GM21723 (cell line): ENCODE measurements at regions not wholly inside any gene's neighbourhood (a gene's known extent, or its start where the extent isn't known, plus 50 kb on each side); places are given as distances from the start of the nearest gene placed in this dataset.
"Not testable (repeated sequence)": the region's sequence is repeated elsewhere in the genome, so short reads cannot be mapped to it uniquely, and the experiment has no call there.

Source experiments
- ATAC-seq: cut with Tn5 transposase; IDR thresholded peaks from one replicate; pipeline ENCODE4 v1.9.1; 2021; ENCODE audit warnings: mild to moderate bottlenecking, moderate library complexity; ENCODE audit not compliant: unreplicated experiment

DNA sequence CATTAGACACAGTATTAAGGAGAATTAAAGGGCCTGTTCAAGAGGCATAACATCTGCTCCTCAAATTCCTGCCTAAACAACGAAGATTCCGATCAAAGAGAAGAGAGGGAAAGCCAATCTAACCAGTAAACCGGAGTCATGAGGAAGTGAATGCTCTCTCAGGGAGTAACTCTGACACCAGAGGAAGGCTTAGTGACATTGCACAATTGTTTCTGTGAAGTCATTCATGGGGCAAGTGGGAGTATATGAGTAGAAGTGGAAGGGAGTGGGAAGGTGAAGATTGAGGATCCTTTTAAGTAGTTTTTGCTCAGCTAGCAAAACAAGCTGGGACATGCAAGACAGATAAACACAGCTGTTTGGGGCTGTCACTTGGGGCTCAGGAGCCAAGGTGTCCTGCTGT is 136.4 kb upstream of the FAM174A start:
- ATAC-seq: not testable (repeated sequence)

DNA sequence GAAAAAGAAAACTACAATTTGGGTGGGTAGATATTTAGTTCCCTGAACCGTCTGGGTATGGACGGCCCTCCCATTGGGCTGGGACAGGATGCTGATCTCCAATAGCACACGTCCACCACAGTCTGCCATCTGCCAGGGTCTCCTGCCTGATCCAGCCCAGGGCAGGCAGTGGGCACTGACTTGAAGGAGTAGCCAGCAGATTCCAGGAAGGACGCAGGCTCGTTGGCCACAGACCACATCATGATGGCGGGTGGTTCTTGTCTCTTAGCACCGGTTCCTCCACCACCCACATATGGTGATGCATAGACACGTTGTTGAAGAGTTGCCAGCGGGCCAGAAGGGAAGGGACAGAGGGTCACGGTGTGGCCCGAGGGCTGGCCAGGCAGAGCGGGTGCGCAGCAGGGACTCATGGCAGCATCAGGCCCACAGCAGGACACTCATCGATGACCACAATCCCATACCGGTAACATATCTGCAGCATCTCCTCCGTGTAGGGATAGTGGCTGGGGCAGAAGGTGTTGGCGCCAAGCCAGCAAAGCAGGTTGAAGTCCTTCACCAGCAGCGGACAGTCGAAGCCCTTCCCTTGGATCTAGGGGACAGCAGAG is 155.8 kb upstream of the FAM174A start:
- not testable (repeated sequence) for ATAC-seq

DNA sequence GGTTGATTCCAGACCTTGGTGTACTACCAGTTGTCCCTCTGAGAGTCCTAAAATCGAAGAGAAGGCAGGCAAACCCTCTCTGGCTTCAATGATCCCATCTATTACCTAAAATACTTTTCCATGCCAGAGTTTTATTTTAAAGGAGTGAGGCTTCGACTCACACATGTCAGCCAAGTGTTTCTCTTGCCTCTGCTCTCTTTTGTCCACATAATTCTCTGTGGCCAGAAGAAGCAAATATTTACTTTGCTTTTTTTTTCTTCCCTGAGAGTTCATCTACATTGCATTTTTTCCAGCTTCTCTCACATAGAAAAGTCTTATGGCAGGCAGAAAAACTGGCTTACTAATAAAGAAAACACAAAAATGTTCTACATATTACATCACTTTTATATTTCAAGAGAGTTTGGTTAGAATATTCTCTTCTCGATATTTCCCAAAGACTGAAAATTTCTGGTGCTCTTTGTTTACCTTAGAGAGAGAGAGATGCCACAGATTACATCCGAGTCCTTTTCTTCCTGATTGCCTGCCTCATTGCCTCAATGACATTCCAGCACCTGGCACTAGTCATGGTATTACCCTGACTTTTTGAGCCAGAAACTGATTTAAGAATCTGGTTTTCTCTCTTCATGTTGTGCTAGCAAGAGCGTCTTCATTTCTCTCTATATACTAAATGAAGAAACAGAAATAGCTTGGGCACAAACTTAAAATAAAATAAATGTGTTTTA is 170.3 kb upstream of the FAM174A start:
- ATAC-seq: not testable (repeated sequence)

DNA sequence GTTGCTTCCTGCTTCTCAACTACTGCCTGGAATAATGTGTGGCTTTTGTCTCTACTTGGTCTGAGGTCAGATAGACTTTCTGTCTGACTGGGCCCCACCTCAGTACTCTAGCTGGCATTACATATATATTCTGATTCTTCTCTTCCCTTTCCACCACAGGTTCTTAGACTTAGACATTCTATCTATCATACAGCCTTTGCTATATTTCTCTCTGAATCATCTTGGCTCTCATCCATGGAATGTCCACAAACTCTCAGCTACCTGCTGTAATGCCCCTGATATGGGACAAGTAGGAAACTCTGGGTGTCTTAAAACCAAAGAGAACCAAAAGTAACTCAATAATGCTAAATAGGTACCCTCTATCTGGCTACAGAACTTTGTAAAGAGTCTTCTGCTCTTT is 170.8 kb upstream of the FAM174A start:
- not testable (repeated sequence) for ATAC-seq

DNA sequence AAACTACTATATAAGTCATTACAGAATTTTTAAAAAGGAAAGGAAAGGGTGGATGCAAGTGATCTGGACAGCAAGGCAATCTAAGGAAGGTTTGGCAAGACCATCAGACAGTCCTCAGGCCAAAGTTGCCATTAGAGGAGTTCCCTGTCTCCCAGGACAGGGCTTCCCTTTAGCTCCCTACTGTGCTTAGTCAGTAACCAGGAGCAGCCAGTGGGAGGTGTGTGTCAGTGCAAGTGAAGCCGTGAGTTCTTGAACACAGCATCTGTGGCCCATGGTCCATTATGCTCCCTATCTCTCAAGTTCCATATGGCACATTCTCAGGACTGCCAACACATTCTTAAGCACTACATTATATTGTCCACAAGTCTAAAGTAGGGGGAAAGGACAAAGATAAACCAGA is 175.2 kb upstream of the FAM174A start:
- ATAC-seq: not testable (repeated sequence)

DNA sequence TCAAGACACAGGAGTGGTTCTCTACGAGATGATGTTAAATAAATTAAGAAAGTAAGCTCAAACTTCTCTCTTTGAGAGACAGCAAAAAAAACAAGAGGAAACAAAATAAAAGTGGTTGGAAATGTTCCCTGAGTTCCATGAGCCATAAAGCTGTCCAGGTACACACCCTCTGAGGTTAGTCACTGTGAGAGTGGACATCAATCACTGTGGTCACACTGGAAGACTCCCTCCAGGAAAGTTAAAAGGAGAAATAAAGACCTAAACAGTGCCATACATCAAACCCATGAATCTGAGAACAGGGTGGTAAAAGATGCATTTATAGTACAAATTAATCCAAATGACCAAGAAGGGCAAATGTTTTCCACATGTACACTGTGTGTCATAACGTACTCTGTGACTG is 188.9 kb upstream of the FAM174A start:
- not testable (repeated sequence) for ATAC-seq

DNA sequence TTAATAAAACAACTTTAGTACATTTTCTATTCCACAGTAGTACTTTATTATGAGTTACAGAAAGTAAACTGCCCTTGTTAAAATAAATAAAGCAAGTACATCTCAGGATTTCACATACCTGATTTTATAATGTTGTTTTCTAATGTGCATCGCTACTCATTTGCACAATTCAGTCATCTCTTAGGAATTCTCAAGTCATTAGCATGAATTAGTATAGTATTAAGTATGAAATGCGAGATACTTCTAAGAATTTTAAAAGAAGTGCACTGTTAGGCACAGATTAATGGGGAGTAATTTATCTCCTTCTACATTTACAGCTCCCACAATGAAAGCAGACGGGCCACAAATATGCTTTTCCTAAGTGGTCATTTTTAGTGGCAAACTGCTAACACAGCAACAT is 193.7 kb upstream of the FAM174A start:
- not testable (repeated sequence) for ATAC-seq

DNA sequence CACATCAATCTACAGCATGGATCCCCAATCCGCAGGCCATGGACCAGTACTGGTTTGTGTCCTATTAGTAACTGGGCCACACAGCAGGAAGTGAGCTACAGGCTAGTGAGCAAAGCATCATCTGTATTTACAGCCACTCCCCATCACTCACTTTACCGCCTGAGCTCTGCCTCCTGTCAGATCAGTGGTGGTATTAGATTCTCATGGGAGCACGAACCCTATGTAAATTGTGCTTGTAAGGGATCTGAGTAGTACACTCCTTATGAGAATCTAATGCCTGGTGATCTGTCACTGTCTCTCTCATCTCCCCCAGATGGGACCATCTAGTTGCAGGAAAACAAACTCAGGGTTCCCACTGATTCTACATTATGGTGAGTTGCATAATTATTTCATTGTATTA is 212.7 kb upstream of the FAM174A start:
- no peak for ATAC-seq

DNA sequence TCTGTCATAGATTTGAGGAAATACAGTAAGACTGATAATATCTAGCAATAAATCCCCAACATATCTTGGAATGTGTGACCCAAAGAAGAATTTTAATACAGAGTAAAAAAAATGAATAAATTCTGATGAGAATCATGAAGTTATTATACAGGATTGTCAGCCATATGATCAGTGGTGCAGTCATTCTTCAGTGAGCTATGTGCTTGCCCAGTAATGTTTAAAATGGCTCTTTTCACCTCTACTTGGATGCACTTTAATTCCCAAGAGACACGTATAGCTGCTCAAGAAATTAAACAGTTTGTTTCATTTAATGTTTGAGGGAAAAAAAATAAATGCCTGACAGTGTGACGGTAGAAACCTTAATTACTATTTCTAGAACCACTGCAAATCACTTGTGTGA is 215.3 kb upstream of the FAM174A start:
- ATAC-seq: no peak

DNA sequence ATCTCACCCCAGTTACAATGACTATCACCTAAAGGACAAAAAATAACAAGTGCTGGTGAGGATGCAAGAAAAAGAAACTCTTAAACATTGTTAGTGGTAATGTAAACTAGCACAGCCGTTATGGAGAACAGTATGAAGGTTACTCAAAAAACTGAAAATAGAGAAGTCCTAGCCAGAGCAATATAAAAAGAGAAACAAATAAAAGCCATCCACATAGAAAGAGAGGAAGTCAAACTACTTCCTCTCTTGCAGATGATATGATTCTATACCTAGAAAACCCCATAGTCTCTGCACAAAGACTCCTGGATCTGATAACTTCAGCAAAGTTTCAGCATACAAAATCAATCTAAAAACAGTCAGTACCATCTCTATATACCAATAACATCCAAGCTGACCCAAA is 221.5 kb upstream of the FAM174A start:
- no peak for ATAC-seq

DNA sequence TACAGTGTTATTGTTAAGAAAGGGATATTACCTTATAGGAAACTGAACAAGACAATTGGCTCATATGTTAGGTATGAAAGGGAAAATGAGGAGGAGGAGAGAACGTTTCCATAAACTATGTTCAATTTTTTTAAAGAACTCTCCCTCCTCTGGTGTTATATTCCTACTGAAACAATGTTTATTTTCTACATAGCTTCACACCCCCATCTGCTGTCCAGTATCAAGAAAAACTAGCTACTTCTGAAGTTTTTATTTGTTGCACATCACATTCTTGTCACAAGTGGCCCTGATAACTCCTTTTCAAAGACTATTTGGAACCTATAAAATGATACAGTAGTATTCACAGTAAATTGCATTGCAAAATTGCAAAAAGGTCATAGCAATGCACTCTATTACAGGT is 223.4 kb upstream of the FAM174A start:
- no peak for ATAC-seq

DNA sequence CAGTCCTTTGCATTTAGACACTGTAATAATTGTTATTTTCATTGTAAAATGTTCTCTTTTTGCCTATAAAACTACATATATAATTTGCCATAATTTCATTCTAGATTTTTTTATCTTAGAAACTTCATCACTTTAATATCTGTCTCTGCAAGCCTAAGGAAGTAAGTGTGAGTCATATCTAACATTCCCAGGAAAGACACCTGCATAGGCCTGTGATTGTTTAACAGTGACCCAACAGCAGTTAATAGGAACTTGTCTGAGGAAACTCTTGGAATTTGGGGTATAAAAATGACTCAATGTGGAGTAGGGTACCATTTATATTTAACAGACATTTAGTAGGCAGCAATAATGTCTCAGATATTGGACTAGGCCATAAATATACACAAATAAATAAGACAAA is 229.2 kb upstream of the FAM174A start:
- no peak for ATAC-seq

DNA sequence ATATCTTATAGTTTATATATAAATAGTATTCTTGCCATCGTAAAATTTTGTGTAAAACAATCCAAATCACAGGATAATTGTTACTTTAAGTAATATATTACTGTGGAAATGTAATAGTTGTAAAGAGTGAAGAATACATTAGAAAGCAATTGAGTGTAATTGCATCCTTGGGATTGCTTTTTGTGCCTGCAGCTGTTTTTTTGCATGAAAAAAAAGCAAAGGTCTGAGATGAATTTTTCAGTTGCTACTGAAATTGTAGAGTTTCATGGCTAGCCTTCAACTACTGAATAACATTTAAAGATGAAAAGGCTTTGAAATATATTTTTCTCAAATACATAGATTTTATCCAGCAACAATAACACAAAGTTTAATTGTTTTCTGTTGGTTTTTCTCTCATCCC is 232.0 kb upstream of the FAM174A start:
- ATAC-seq: no peak

DNA sequence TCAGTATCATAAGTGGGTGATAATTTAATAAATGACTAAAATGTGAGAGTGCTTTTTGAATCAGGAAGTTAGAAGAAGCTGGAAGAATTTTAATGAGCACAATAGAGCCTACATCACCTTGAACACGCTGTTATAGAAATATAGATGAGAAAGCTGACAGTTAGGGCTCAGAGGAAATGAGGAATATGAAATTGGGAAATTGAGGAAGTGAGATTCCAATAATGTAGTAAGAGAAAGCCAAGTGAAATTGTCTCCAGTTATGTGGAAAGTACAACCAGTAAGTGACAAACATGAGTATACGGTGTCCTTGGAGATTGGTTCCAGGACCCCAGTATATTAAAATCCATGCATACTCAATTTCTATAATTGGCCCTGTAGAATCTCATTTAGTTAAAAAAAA is 235.9 kb upstream of the FAM174A start:
- no peak for ATAC-seq

DNA sequence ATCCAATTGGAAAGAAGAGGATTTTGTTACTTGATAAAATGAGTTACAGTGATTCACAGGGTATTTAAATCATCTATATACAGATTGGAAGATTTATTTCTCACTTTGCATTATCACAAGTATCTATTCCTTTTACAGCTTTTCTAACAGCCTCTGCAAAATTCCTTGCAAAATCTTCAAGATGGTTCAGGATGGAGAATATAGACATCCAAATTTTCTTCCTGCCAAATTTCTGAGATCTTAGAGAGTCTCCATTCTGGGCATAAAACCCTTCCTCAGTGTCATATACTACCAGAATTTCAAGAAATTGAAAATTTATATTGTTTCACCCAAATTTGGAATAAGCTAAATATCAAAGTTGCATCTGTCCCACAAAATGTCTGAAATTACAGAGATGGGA is 259.1 kb upstream of the FAM174A start:
- ATAC-seq: no peak

DNA sequence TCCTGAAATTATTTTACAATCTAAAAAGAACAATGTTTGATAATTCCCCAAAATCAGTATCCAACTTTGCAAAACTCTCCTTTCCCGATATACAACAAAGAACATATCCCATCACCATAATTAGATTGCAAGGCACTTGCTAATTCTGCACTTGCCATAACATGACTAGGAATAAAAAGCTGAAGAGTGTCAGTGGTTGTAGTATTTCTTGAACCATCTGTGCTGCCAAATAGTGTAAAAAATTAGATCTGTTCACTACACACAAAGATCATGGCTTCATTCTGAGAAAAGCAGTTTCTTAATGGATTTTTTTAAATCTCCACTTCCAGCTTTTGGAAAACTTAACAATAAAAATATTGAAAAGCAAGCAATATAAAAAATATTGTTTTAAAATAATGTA is 259.5 kb upstream of the FAM174A start:
- no peak for ATAC-seq

DNA sequence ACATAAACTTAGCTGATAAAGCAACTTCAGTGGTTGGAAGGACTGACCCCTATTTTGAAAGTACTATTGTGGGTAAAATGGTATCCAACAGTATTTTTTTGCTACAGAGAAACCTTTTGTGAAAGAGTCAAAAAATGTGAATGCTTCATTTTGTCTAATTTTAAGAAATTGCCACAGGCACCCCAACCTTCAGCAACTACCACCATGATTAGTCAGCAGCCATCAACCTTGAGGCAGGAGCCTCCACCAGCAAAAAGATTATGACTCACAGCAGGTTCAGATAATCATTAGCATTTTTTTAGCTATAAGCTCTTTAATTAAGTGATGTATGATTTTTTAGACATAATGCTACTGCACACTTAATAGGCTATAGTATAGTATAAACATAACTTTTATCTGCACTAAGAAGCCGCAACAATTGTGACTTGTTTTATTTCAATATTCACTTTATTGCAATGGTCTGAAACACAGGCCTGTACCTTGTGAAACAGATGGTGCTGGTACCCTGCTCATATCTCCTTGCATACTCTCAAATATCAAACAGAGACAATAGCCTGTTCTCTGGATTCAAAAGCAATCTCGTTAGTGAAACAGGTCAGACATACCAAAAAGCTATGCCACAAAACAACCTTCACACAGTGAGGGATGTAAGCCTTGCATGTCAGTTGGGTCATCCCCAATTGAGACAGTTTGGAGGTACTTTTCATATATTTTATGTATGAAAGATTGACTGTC is 261.2 kb upstream of the FAM174A start:
- no peak for ATAC-seq

DNA sequence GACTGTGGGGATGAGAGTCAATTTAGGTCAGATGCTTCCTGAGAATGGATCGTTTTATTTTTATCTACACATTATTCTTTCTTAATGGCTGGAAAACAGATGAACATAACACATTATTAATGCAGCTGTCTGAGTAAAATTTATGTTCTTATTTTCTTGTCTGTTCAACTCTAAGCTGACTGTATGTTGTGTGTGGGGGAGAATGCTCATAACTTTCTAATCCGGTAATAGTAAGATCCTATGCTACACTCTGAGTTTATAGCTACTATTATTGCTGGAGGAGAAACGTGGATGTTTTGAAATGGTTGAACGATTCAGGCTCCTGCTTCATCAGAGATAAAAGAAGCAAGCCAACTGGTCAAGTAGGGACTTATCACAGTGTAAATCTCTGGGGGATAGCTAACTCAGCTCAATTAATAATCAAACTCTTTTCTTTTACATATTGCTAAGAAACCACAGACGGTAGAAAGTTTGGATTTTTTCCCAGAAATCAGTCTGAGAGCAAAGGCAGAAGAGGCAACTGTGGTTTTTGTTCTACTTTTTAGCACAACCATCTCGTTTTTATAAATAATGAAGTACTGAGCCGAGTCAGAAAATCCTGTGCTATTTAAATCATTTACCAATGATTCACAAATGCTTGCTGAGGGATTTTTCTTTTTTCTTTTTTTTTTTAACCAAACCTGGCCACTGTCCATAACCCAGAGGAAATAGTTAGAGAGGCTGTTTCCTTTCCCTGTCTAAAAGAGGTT is 265.0 kb upstream of the FAM174A start:
- no peak for ATAC-seq

DNA sequence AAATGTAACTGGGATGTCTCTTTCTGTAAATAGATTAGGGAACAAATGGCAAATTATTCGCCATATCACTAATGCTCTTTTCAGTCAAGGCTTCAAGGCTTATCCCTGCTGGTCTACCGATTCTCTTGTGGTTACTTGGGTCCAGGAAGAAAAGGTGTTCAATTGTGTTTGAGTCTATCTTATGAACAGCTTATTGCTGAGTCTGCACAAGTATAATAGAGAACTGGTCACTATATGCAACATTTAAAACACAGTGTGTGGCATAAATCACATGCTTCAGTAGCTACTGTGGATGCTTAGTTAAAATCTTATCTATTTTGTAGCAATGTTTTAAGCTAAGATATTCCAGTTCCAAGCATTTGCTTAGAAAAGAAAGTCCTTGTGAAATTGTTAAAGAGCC is 274.2 kb upstream of the FAM174A start:
- no peak for ATAC-seq

DNA sequence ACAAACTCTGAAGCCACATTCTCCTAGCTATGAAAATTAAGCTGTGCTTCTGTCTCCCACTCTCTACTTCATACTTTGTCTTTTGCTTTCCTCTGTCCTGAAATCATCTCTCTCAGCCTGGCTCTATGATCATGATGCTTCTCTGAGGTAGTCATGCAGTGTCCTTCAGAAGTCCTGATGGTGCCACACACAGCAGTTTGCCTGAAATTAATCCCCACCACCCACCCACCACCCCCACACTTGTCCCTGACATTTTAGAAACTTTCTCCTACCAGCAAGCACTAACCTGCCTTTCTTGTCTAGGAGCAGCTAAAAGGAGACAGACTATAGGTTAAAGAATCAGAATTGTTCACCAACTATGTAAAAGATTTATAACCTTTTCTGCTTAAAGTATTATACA is 282.2 kb upstream of the FAM174A start:
- ATAC-seq: no peak

DNA sequence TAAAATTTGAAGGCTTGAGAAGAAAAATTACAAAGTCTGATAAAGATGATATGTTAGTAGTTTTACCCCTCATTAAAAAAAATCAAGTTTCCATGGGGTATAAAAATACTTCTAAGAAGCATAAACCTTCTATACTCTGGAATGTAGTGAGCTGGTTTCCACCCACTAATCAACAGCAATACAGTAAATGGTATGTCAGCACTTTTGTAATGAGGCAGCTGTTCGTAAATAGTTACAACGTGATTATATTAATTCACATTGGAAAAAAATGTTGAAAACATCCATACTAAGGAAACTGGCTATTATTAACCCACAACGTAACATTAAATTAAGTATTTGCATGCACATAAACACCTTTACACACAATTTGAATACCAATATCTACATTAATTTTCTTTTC is 283.1 kb upstream of the FAM174A start:
- ATAC-seq: no peak

DNA sequence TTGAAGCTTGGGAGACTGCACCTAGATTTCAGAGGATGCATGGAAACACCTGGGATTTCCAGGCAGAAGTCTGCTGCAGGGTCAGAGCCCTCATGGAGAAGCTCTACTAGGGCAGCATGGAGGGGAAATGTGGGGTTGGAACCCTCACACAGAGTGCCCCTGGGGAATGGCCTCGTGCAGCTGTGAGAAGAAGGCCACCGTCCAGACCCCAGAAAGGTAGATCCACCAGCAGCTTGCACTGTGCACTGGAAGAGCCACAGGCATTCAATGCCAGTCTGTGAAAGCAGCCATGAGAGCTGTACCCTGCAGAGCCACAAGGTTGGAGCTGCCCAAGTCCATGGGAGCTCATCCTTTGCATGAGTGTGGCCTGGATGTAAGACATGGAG is 285.3 kb upstream of the FAM174A start:
- no peak for ATAC-seq
